ENCODE measurements at regions not wholly inside any gene's neighbourhood (a gene's known extent, or its start where the extent isn't known, plus 50 kb on each side); places are given as distances from the start of the nearest gene placed in this dataset.
"Not testable (repeated sequence)": the region's sequence is repeated elsewhere in the genome, so short reads cannot be mapped to it uniquely, and the experiment has no call there.

GRCh38 chr10:78414380-78414779, 380.7 kb downstream of the RPS24 start:
- DNase-seq (ENCODE audit: extremely low spot score, insufficient read length, low read depth) (no peak), FAIRE-seq (no peak)

DNA sequence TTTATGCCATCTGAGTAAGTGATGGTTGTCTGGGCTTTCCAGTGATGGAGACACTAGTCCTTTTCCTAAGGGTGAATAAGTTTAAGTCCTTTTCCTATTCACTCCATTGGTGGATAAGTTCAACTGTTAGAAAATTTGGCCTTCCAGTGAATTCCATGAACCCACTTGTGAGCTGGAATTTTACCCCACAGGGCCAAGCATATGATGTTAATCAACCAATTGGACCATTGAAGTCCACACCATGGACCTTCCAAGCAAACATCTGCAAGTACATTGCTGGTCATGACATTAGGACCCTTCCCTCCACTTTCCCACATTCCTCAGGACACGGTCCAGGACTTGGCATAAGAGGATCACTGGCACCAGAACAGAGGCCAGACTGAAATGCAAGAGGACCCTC, 381.4 kb downstream of the RPS24 start:
- FAIRE-seq (no peak), DNase-seq (ENCODE audit: extremely low spot score, insufficient read length, low read depth) (no peak)

GRCh38 chr10:78416031-78417011, 382.7 kb downstream of the RPS24 start:
- FAIRE-seq (no peak), DNase-seq (ENCODE audit: extremely low spot score, insufficient read length, low read depth) (no peak)

- DNase-seq (ENCODE audit: extremely low spot score, insufficient read length, low read depth) (no peak), FAIRE-seq (no peak)
These were observed 384.0 kb downstream of the RPS24 start for GRCh38 chr10:78417425-78418370.

- FAIRE-seq (no peak), DNase-seq (ENCODE audit: extremely low spot score, insufficient read length, low read depth) (no peak)
These were observed 386.0 kb downstream of the RPS24 start for GRCh38 chr10:78419481-78420265.

- no peak for DNase-seq (ENCODE audit: extremely low spot score, insufficient read length, low read depth)
- FAIRE-seq: no peak
These were observed 387.5 kb downstream of the RPS24 start for GRCh38 chr10:78420946-78421735.

- not testable (repeated sequence) for FAIRE-seq; DNase-seq (ENCODE audit: extremely low spot score, insufficient read length, low read depth)
These were observed 390.4 kb downstream of the RPS24 start for GRCh38 chr10:78424050-78424449.

DNA sequence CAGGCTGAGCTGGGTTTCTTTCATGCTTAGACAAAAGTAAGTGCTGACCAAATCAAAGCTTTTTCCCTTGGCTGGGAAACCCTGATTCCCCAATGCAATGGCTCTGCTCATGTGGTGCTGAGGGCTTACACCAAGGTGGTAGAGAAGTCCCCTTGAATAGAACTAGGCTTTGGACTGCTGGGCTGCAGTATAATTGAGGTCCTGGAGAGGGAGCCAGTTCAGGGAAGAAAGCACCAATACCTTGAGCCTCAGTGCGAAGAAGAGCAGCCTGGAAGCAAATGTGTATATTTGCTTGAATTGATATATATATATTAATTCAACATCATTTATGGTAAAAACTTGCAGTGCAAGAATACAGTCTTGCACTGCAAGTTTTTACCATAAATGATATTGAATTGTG, 391.1 kb downstream of the RPS24 start:
- FAIRE-seq: no peak

GRCh38 chr10:78426181-78426580, 392.5 kb downstream of the RPS24 start:
- no peak for DNase-seq (ENCODE audit: extremely low spot score, insufficient read length, low read depth)
- no peak for FAIRE-seq

More for the DNA sequence above, 391.1 kb downstream of the RPS24 start:
- DNase-seq (ENCODE audit: extremely low spot score, insufficient read length, low read depth): no peak

DNA sequence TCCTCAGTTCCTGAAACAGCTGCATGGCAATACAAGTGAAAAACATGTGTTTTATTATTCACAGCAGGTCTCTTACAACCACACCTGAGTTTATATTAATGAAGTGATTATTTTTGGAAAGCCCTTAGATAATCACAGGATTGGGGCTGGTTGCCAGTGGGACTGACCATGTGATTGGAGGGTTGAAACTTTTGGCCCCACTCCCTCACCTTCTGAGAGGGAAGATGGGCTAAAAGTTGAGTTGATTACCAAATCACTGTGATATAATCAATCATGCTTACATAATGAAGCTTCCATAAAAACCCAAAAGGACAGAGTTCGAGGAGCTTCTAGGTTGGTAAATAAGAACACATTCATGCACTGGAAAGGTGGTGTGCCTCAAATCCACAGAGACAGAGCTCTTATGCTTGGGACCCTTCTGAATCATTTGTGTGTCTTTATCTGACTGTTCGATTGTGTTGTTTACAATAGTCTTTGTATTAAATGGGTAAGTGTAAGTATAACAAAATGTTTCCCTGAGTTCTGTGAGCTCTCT, 393.9 kb downstream of the RPS24 start:
- no peak for DNase-seq (ENCODE audit: extremely low spot score, insufficient read length, low read depth)
- no peak for FAIRE-seq

DNA sequence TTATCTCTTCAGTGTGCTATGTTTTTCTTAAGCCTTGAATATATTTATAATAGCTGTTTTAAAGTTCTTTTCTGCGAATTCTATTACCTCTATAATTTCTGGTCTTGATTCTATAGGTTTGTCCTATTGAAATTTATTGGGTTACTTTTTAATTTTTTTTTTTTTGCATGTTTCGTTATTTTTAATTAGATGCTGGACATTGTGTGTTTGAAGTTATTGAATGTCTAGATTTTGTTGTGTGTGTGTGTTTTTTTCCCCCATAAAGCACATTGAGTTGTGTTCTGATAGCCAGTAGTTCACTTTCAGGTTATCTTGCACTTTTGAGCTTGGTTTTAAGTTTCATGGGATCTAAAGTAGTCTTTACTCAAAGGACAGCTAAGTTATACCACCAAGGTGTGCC, 394.9 kb downstream of the RPS24 start:
- FAIRE-seq (no peak), DNase-seq (ENCODE audit: extremely low spot score, insufficient read length, low read depth) (no peak)

- no peak for FAIRE-seq
- DNase-seq (ENCODE audit: extremely low spot score, insufficient read length, low read depth): no peak
These were observed 396.3 kb downstream of the RPS24 start for GRCh38 chr10:78429984-78430383.

DNA sequence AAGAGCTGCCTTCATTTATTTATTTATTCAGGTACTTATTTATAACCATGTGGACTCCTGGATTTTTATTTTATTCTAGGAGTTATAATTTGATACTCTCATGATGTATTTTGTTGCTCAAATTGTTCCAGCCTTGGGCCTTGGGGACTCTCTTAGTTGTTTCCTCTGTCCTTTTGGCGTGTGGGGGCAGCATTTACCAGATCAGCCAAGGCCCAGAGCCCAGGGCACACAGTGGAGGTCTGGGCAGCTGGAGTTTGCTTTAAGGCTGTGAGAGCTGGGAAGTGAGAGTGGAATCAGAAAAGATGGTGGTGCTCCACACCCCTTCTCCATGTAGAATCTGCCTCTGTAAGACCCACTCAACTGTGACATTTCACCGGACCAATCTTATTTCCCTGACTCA, 398.9 kb downstream of the RPS24 start:
- DNase-seq (ENCODE audit: extremely low spot score, insufficient read length, low read depth) (no peak), FAIRE-seq (no peak)

DNA sequence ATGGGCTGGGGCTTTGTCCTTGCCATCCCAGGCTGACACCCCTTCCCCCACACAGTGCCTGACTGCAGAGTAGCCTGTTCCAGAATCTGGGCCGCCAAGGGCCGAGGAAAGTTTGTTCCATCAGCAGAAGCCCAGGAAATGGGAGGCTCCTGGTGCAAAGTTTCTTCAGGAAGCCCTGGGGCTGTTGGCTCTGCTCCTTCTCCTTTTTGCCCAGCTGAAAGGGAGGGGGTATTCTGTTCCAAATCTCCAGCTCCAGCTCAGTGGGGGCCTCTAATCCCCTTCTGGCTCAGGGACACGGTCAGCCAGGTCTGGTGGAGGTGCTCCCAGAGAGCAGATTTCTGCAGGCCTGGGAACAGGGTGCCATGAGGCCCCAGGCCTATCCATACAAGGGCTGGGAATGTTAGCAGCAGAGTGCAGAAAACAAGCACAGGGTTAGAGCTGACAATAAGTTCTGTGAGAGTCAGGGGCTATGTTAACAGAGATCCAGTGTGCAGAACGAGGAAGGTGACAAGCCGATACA, 399.5 kb downstream of the RPS24 start:
- FAIRE-seq: no peak
- DNase-seq (ENCODE audit: extremely low spot score, insufficient read length, low read depth): no peak

DNA sequence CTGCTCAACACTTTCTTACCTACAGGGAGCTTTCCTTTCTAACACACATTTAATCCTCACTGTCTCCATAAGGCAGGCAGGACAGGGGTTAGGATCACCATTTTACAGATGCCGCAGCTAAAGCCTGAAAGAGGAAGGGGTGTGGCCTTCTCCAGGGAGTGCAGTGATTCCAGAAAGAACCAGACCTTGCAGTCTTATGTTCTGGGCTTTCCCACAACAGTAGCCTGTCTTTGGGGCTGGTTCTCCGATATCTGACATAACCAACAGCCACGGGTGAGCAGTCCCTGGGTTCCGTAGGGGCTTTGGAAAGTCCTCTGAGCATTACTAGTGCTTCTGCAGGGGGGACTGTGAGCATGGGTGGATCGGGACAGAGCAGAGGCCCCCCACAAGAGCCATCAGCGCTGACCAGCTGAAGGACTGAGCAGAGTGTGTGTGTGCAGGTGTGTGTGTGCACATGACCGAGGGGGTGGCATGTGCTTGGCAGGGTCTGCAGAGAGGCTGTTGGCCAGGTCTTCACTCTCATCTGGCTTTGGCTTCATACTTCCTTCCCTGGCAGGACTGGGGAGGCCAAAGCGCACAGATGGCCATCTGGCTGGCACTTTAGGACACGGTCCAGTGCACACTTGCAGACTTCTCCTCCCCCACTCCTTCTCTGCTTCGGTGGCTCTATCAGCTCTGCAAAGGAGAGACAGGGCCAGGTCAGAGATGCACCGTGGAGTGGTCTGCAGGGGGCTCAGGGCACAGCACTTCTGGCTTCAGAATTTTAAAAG, 400.3 kb downstream of the RPS24 start:
- DNase-seq (ENCODE audit: extremely low spot score, insufficient read length, low read depth) (no peak), FAIRE-seq (no peak)

DNA sequence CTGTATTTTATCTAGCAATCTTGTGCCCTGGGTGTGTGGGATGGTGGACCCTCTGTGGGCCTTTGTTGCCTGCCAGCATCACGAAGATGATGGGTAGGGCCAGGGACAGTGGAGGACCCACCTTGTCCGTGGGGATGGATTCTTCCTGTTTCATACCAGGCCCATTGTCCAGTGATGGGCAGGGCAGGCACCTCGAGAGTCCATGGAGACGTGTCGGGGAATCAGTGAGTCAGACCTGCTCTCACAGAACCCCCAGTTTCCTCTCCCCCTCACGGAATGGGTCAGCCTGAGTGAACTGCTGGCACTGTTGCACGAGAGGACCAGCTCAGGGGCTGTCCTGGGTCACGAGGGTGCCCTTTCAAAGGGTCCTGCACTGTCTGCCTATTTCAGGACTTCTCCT, 401.2 kb downstream of the RPS24 start:
- FAIRE-seq (no peak), DNase-seq (ENCODE audit: extremely low spot score, insufficient read length, low read depth) (no peak)

DNA sequence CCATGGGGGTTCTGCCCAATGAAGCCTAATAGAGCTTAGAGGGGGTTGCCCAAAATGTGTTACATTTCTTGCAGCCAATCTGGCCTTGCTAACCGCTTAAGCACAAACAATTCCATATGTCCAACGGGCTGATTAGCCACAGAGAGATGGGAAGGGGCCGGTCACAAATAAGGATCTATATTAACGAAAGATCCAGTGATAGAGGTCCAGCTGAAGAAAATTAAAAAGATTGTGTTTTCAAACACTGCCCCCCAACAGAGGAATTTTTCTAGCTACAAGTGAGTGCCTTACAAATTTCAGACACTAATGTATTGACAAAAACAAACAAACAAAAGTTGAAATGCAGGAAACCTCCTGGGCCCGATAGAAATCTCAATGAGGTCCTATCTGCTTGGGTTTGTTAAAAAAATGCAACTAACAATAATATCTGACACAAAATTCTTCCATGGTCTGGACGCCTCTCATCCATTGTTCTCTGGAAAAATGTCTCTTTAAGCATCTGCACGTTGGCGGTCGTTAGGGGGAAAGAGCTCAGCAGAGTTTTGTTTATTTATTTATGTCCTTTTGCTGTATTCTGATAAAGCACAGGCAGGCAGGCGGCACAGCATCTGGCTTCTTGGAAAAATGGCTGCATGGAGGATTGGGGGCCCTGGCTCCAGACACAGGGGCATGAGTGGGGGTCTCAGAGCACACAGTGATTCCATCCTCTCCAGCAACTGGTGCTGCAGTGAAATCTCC, 402.0 kb downstream of the RPS24 start:
- no peak for FAIRE-seq
- no peak for DNase-seq (ENCODE audit: extremely low spot score, insufficient read length, low read depth)

Data from GM18507 (cell line).